HFFc6 (cell line): ENCODE measurements at regions not wholly inside any gene's neighbourhood (a gene's known extent, or its start where the extent isn't known, plus 50 kb on each side); places are given as distances from the start of the nearest gene placed in this dataset.
"Not testable (repeated sequence)": the region's sequence is repeated elsewhere in the genome, so short reads cannot be mapped to it uniquely, and the experiment has no call there.

Experiments
- DNase-seq: peaks from one replicate; pipeline ENCODE4 v3.0.0-alpha.2; 2018
- H3K27ac Mint-ChIP-seq: 2 replicates; pipeline ENCODE4 v1.8.0; 2020; ENCODE audit warnings: mild to moderate bottlenecking, mixed read lengths
- H3K27me3 Mint-ChIP-seq: 2 replicates; pipeline ENCODE4 v1.8.0; 2021; ENCODE audit warnings: mild to moderate bottlenecking, moderate library complexity, mixed read lengths; ENCODE audit not compliant: insufficient read depth
- H3K36me3 Mint-ChIP-seq: 2 replicates; pipeline ENCODE4 v1.8.0; 2021; ENCODE audit warnings: low read depth, mixed read lengths
- H3K4me1 Mint-ChIP-seq: 2 replicates; pipeline ENCODE4 v1.8.0; 2020; ENCODE audit warnings: low read depth, mixed read lengths
- H3K4me3 Mint-ChIP-seq: 2 replicates; pipeline ENCODE4 v1.8.0; 2020; ENCODE audit warnings: mild to moderate bottlenecking, moderate library complexity, mixed read lengths
- H3K9me3 Mint-ChIP-seq: 2 replicates; pipeline ENCODE4 v1.8.0; 2020; ENCODE audit warnings: mild to moderate bottlenecking, mixed read lengths
- CTCF ChIP-seq: fragments of 200-600 bp; sonication (generic); IDR thresholded peaks from 2 replicates; pipeline ENCODE4 v1.5.0; 2021; ENCODE audit warnings: antibody characterized with exemption, mild to moderate bottlenecking

GRCh38 chr2:23055251-23055650 is 329.7 kb upstream of the KLHL29 start:
- TF ChIP-seq CTCF: no peak
- Mint-ChIP-seq H3K4me3 (no peak overlapping the region), H3K4me1 (no peaks in the 10 kb centered on the region), H3K9me3 (peaks cover 65% of the 10 kb centered on the region), H3K36me3 (no peaks in the 10 kb centered on the region; the same call in 1 of the 2 replicates), H3K27ac (no peak overlapping the region), H3K27me3 (peaks cover 1% of the 10 kb centered on the region; the same call in 1 of the 2 replicates)
- DNase-seq: no peak

DNA sequence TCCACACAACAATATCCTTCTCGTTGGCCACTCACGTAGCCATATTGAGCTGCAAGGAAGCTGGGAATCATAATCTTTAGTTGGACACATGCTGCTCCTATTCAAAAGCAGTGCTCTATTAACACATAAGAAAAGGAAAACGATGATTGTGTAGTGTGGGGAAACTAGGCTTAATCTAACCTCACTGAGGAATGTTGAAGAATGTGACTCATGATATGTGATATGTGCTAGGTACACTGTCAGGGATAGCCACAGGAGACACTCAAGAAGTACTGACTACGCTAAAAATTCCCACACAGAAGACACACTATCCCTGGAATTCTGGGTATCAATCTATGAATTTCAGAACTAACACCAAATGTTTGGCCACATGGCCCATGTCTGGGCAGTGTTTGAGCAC is 328.1 kb upstream of the KLHL29 start:
- not testable (repeated sequence) for H3K4me1 Mint-ChIP-seq, H3K36me3 Mint-ChIP-seq, DNase-seq, H3K4me3 Mint-ChIP-seq, H3K27me3 Mint-ChIP-seq, H3K27ac Mint-ChIP-seq
- H3K9me3 Mint-ChIP-seq: peaks cover 68% of the 10 kb centered on the region

- H3K27me3 Mint-ChIP-seq: peaks cover 1% of the 10 kb centered on the region; the same call in 1 of the 2 replicates
- H3K9me3 Mint-ChIP-seq: peaks cover 69% of the 10 kb centered on the region
- no peaks in the 10 kb centered on the region for H3K4me1 Mint-ChIP-seq
- TF ChIP-seq CTCF: no peak
- no peaks in the 10 kb centered on the region; the same call in 1 of the 2 replicates for H3K36me3 Mint-ChIP-seq
- DNase-seq: no peak
- H3K4me3 Mint-ChIP-seq: no peak overlapping the region
- H3K27ac Mint-ChIP-seq: no peak overlapping the region
Observed at GRCh38 chr2:23058435-23058834, 326.5 kb upstream of the KLHL29 start.

DNA sequence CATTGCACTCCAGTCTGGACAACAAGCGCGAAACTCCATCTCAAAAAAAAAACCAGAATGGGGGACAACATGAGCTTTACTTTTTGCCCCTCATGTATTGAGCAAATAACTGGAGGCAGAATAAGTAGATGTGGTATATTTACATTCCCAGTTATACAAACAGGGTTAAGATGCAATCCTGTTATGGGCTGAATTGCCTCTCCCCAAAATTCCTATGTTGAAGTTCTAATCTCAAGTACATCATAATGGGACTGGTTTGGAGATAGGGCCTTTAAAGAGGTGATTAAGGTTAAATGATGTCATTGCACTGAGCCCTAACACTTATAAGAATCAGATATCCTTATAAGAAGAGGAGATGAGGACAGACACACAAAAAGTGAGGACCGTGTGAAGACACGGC is 319.8 kb upstream of the KLHL29 start:
- peaks cover 51% of the 10 kb centered on the region for H3K9me3 Mint-ChIP-seq
- no peak overlapping the region for H3K4me3 Mint-ChIP-seq

GRCh38 chr2:23065936-23066335 is 319.0 kb upstream of the KLHL29 start:
- no peaks in the 10 kb centered on the region for H3K27me3 Mint-ChIP-seq

More for the DNA sequence above, 319.8 kb upstream of the KLHL29 start:
- H3K27ac Mint-ChIP-seq: no peak overlapping the region
- DNase-seq: no peak
- H3K27me3 Mint-ChIP-seq: no peaks in the 10 kb centered on the region
- TF ChIP-seq CTCF: no peak
- no peaks in the 10 kb centered on the region for H3K4me1 Mint-ChIP-seq
- no peaks in the 10 kb centered on the region for H3K36me3 Mint-ChIP-seq

DNA sequence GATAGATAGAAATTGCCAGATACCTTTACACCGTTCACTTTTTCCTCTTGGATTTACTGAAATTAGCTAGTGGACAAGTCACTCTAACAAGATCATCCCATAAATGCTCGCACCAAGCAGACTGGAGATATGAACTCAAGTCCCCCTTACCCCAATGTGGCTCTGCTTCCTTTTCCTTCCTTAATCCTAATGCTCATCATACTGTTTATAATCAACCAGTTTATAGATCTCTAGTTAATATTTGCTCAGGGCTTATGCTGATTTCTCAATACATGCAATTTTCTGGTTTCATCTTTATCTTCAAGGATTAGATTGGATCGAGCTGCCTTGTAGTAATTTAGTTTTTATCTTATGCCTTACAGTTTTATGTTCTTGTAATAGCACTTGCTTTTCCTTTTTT is 318.3 kb upstream of the KLHL29 start:
- H3K27ac Mint-ChIP-seq: no peak overlapping the region
- no peak overlapping the region for H3K4me3 Mint-ChIP-seq
- H3K36me3 Mint-ChIP-seq: no peaks in the 10 kb centered on the region
- no peak for TF ChIP-seq CTCF
- no peaks in the 10 kb centered on the region for H3K4me1 Mint-ChIP-seq
- no peaks in the 10 kb centered on the region for H3K27me3 Mint-ChIP-seq
- peaks cover 44% of the 10 kb centered on the region for H3K9me3 Mint-ChIP-seq
- no peak for DNase-seq

More at GRCh38 chr2:23065936-23066335, 319.0 kb upstream of the KLHL29 start:
- Mint-ChIP-seq H3K4me1 (no peaks in the 10 kb centered on the region), H3K4me3 (no peak overlapping the region), H3K9me3 (peaks cover 46% of the 10 kb centered on the region), H3K27ac (no peak overlapping the region), H3K36me3 (no peaks in the 10 kb centered on the region)
- DNase-seq: no peak
- no peak for TF ChIP-seq CTCF
